Activated naive CD8-positive, alpha-beta T cell (primary cell): ENCODE measurements at regions not wholly inside any gene's neighbourhood (a gene's known extent, or its start where the extent isn't known, plus 50 kb on each side); places are given as distances from the start of the nearest gene placed in this dataset.
"Not testable (repeated sequence)": the region's sequence is repeated elsewhere in the genome, so short reads cannot be mapped to it uniquely, and the experiment has no call there.

Experiments used
- H3K27ac Mint-ChIP-seq: one replicate; pipeline ENCODE4 v1.8.0; 2021; ENCODE audit warnings: mixed read lengths
- H3K27me3 Mint-ChIP-seq: one replicate; pipeline ENCODE4 v1.8.0; 2021; ENCODE audit warnings: mixed read lengths
- H3K36me3 Mint-ChIP-seq: one replicate; pipeline ENCODE4 v1.8.0; 2021; ENCODE audit warnings: mixed read lengths
- H3K4me1 Mint-ChIP-seq: one replicate; pipeline ENCODE4 v1.8.0; 2021; ENCODE audit warnings: low read depth, mixed read lengths
- H3K4me3 Mint-ChIP-seq: one replicate; pipeline ENCODE4 v1.8.0; 2021; ENCODE audit warnings: mild to moderate bottlenecking, mixed read lengths
- H3K9me3 Mint-ChIP-seq: one replicate; pipeline ENCODE4 v1.8.0; 2021; ENCODE audit warnings: low read depth, mixed read lengths

- no peaks in the 10 kb centered on the region for H3K9me3 Mint-ChIP-seq
- no peaks in the 10 kb centered on the region for H3K36me3 Mint-ChIP-seq
- no peak overlapping the region for H3K4me3 Mint-ChIP-seq
- no peak overlapping the region for H3K27ac Mint-ChIP-seq
- no peaks in the 10 kb centered on the region for H3K4me1 Mint-ChIP-seq
- no peaks in the 10 kb centered on the region for H3K27me3 Mint-ChIP-seq
These were observed 83.6 kb upstream of the CASZ1 start for GRCh38 chr1:10880063-10880462.

GRCh38 chr1:10881046-10881445 lies 84.6 kb upstream of the CASZ1 start:
- Mint-ChIP-seq H3K27me3 (no peaks in the 10 kb centered on the region), H3K36me3 (no peaks in the 10 kb centered on the region), H3K4me3 (no peak overlapping the region), H3K27ac (no peak overlapping the region), H3K4me1 (no peaks in the 10 kb centered on the region), H3K9me3 (no peaks in the 10 kb centered on the region)

GRCh38 chr1:10882069-10882468 lies 85.6 kb upstream of the CASZ1 start:
- H3K9me3 Mint-ChIP-seq = no peaks in the 10 kb centered on the region
- H3K27ac Mint-ChIP-seq = no peak overlapping the region
- H3K36me3 Mint-ChIP-seq = no peaks in the 10 kb centered on the region
- H3K27me3 Mint-ChIP-seq = peaks cover 4% of the 10 kb centered on the region
- H3K4me3 Mint-ChIP-seq = no peak overlapping the region
- H3K4me1 Mint-ChIP-seq = no peaks in the 10 kb centered on the region

- not testable (repeated sequence) for H3K27ac Mint-ChIP-seq, H3K9me3 Mint-ChIP-seq, H3K4me3 Mint-ChIP-seq, H3K36me3 Mint-ChIP-seq
- Mint-ChIP-seq H3K4me1 (peaks cover 14% of the 10 kb centered on the region), H3K27me3 (peaks cover 18% of the 10 kb centered on the region)
These were observed 90.6 kb upstream of the CASZ1 start for GRCh38 chr1:10887032-10887431.

GRCh38 chr1:10888291-10888690 lies 91.8 kb upstream of the CASZ1 start:
- peaks cover 22% of the 10 kb centered on the region for H3K27me3 Mint-ChIP-seq
- no peak overlapping the region for H3K4me3 Mint-ChIP-seq
- H3K27ac Mint-ChIP-seq = no peak overlapping the region
- peaks cover 16% of the 10 kb centered on the region for H3K4me1 Mint-ChIP-seq
- H3K9me3 Mint-ChIP-seq = no peaks in the 10 kb centered on the region
- H3K36me3 Mint-ChIP-seq = no peaks in the 10 kb centered on the region

- peak overlapping the region; percentile 66 for H3K4me3 Mint-ChIP-seq
- H3K27me3 Mint-ChIP-seq = peaks cover 22% of the 10 kb centered on the region
- H3K9me3 Mint-ChIP-seq = no peaks in the 10 kb centered on the region
- peaks cover 16% of the 10 kb centered on the region for H3K4me1 Mint-ChIP-seq
- no peak overlapping the region for H3K27ac Mint-ChIP-seq
- no peaks in the 10 kb centered on the region for H3K36me3 Mint-ChIP-seq
These were observed 92.6 kb upstream of the CASZ1 start for GRCh38 chr1:10888791-10889649.

- Mint-ChIP-seq H3K9me3 (no peaks in the 10 kb centered on the region), H3K27ac (no peak overlapping the region), H3K36me3 (no peaks in the 10 kb centered on the region), H3K4me1 (peaks cover 16% of the 10 kb centered on the region), H3K27me3 (peaks cover 22% of the 10 kb centered on the region), H3K4me3 (peak overlapping the region; percentile 53)
These were observed 93.4 kb upstream of the CASZ1 start for GRCh38 chr1:10889650-10890353.

GRCh38 chr1:10890491-10891071 lies 94.1 kb upstream of the CASZ1 start:
- Mint-ChIP-seq H3K36me3 (no peaks in the 10 kb centered on the region), H3K4me1 (peaks cover 16% of the 10 kb centered on the region), H3K9me3 (no peaks in the 10 kb centered on the region), H3K27me3 (peaks cover 22% of the 10 kb centered on the region), H3K27ac (no peak overlapping the region), H3K4me3 (no peak overlapping the region)

- peaks cover 22% of the 10 kb centered on the region for H3K27me3 Mint-ChIP-seq
- peaks cover 16% of the 10 kb centered on the region for H3K4me1 Mint-ChIP-seq
- H3K27ac Mint-ChIP-seq = no peak overlapping the region
- no peak overlapping the region for H3K4me3 Mint-ChIP-seq
- H3K36me3 Mint-ChIP-seq = no peaks in the 10 kb centered on the region
- H3K9me3 Mint-ChIP-seq = no peaks in the 10 kb centered on the region
These were observed 94.6 kb upstream of the CASZ1 start for GRCh38 chr1:10891091-10891490.

GRCh38 chr1:10892138-10893065 lies 96.0 kb upstream of the CASZ1 start:
- Mint-ChIP-seq H3K36me3 (no peaks in the 10 kb centered on the region), H3K4me3 (no peak overlapping the region), H3K27ac (no peak overlapping the region), H3K4me1 (peaks cover 16% of the 10 kb centered on the region), H3K9me3 (no peaks in the 10 kb centered on the region), H3K27me3 (peaks cover 17% of the 10 kb centered on the region)

GRCh38 chr1:10895621-10896020 lies 99.2 kb upstream of the CASZ1 start:
- Mint-ChIP-seq H3K27me3 (peaks cover 8% of the 10 kb centered on the region), H3K4me1 (peaks cover 8% of the 10 kb centered on the region), H3K9me3 (no peaks in the 10 kb centered on the region), H3K4me3 (no peak overlapping the region), H3K27ac (no peak overlapping the region), H3K36me3 (no peaks in the 10 kb centered on the region)

GRCh38 chr1:10896673-10897072 lies 100.2 kb upstream of the CASZ1 start:
- no peak overlapping the region for H3K27ac Mint-ChIP-seq
- H3K4me3 Mint-ChIP-seq = no peak overlapping the region
- H3K9me3 Mint-ChIP-seq = no peaks in the 10 kb centered on the region
- no peaks in the 10 kb centered on the region for H3K36me3 Mint-ChIP-seq
- peaks cover 5% of the 10 kb centered on the region for H3K4me1 Mint-ChIP-seq
- peaks cover 4% of the 10 kb centered on the region for H3K27me3 Mint-ChIP-seq

- H3K4me3 Mint-ChIP-seq = no peak overlapping the region
- H3K27ac Mint-ChIP-seq = no peak overlapping the region
- peaks cover 3% of the 10 kb centered on the region for H3K4me1 Mint-ChIP-seq
- no peaks in the 10 kb centered on the region for H3K9me3 Mint-ChIP-seq
- H3K27me3 Mint-ChIP-seq = no peaks in the 10 kb centered on the region
- H3K36me3 Mint-ChIP-seq = no peaks in the 10 kb centered on the region
These were observed 101.0 kb upstream of the CASZ1 start for GRCh38 chr1:10897321-10897980.
